A549 (cell line): ENCODE measurements at regions not wholly inside any gene's neighbourhood (a gene's known extent, or its start where the extent isn't known, plus 50 kb on each side); places are given as distances from the start of the nearest gene placed in this dataset.
A peak's percentile ranks its signal among the peaks of the same experiment; 100 is the strongest.

ENCODE experiments used
- ATAC-seq, 2 experiments: fragments of 200-7000 bp in 1 of 2; fragments of >200 bp in 1 of 2; cut with Nextera tagmentation in 1 of 2; cut with Tn5 transposase in 1 of 2; 3 replicates each; pipeline versions ENCODE4 v1.8.0 to v1.9.1; 2018 to 2020; ENCODE audit warnings: mild to moderate bottlenecking in 1 of 2, moderate library complexity in 1 of 2
- CTCF ChIA-PET: fragments of 300-600 bp; sonication (Branson Sonifier 250); formaldehyde crosslinking; extraction: SDS; loops from one replicate; lab custom pipeline; 2021; ENCODE audit warnings: antibody characterized with exemption, inconsistent platforms; lab: Yijun Ruan, JAX
- POLR2A ChIA-PET: fragments of 350-600 bp; formaldehyde crosslinking; extraction: SDS; loops from one replicate; lab custom pipeline; 2021; ENCODE audit warnings: antibody characterized with exemption, inconsistent platforms; lab: Yijun Ruan, JAX
- DNase-seq, 2 experiments: peaks; one replicate each; pipeline versions ENCODE4 v3.0.0 to v3.0.0-alpha.2; 2011 to 2016; ENCODE audit warnings: low read depth in 1 of 2, low spot score in 1 of 2
- FAIRE-seq: peaks from 2 replicates; lab custom pipeline; 2011; peaks lifted over from hg19 to GRCh38; lab: Jason Lieb, UNC
- H3K27ac ChIP-seq, 2 experiments: fragments of >200 bp; sonication (Bioruptor Twin); formaldehyde crosslinking; 3 replicates each; pipeline ENCODE4 v1.5.1; 2016 to 2017
- H3K4me1 ChIP-seq: fragments of >200 bp; sonication (Bioruptor Twin); formaldehyde crosslinking; 3 replicates; pipeline ENCODE4 v1.6.1; 2016
- H3K4me2 ChIP-seq: fragments of >200 bp; sonication (Bioruptor Twin); formaldehyde crosslinking; 3 replicates; pipeline ENCODE4 v1.6.1; 2016
- H3K4me3 ChIP-seq: fragments of >200 bp; sonication (Bioruptor Twin); formaldehyde crosslinking; 3 replicates; pipeline ENCODE4 v1.5.1; 2016
- H3K9me3 ChIP-seq: fragments of >200 bp; sonication (Bioruptor Twin); formaldehyde crosslinking; 3 replicates; pipeline ENCODE4 v1.6.1; 2016
- BHLHE40 ChIP-seq: IDR thresholded peaks from 2 replicates; pipeline ENCODE4 v1.6.1; 2012; ENCODE audit warnings: low read depth, low read length, inconsistent platforms
- CBX2 ChIP-seq: fragments of 200-600 bp; sonication (generic); IDR thresholded peaks from 2 replicates; pipeline ENCODE4 v1.6.1; 2016; ENCODE audit warnings: low read depth, mild to moderate bottlenecking, borderline replicate concordance
- CBX8 ChIP-seq: fragments of 200-600 bp; sonication (generic); IDR thresholded peaks from 2 replicates; pipeline ENCODE4 v1.6.1; 2016
- CHD2 ChIP-seq: fragments of 150-350 bp; IDR thresholded peaks from 2 replicates; pipeline ENCODE4 v1.6.1; 2014; ENCODE audit warnings: low read length; ENCODE audit not compliant: partially characterized antibody
- EP300 ChIP-seq, 2 experiments: fragments of >200 bp; sonication (Bioruptor Twin); formaldehyde crosslinking; IDR thresholded peaks; 2 replicates in 1 of 2; 3 replicates in 1 of 2; pipeline ENCODE4 v1.6.1; 2016 to 2017
- ESRRA ChIP-seq: fragments of 150-350 bp; IDR thresholded peaks from 2 replicates; pipeline ENCODE4 v1.6.1; 2014; ENCODE audit warnings: mild to moderate bottlenecking, low read length, borderline replicate concordance
- FOSB ChIP-seq: fragments of 250-450 bp; sonication (Bioruptor Pico); IDR thresholded peaks from 2 replicates; pipeline ENCODE4 v1.5.0; 2020; ENCODE audit warnings: mild to moderate bottlenecking, moderate library complexity
- FOSL2 ChIP-seq, 2 experiments: fragments of 450-650 bp in 1 of 2; fragments of >200 bp in 1 of 2; sonication (Bioruptor Twin) in 1 of 2; formaldehyde crosslinking; IDR thresholded peaks; 2 replicates each; pipeline versions ENCODE4 v1.5.0 to v1.6.1; 2016 to 2020; ENCODE audit warnings: mild to moderate bottlenecking in 1 of 2, moderate library complexity in 1 of 2
- GATA3 ChIP-seq: IDR thresholded peaks from 2 replicates; pipeline ENCODE4 v1.6.1; 2012; ENCODE audit warnings: borderline replicate concordance
- HEYL ChIP-seq: fragments of 250-450 bp; sonication (Bioruptor Pico); IDR thresholded peaks from 2 replicates; pipeline ENCODE4 v1.8.0; 2021; ENCODE audit warnings: mild to moderate bottlenecking, moderate library complexity
- HOXB5 ChIP-seq: fragments of 250-450 bp; sonication (Bioruptor Pico); IDR thresholded peaks from 2 replicates; pipeline ENCODE4 v1.5.0; 2020; ENCODE audit warnings: mild to moderate bottlenecking, moderate library complexity
- NFE2L2 ChIP-seq: fragments of 150-350 bp; conservative IDR thresholded peaks from 2 replicates; pipeline ENCODE4 v1.6.1; 2014; ENCODE audit warnings: low read length
- NPAS2 ChIP-seq: fragments of 250-450 bp; sonication (Bioruptor Pico); IDR thresholded peaks from 2 replicates; pipeline ENCODE4 v1.8.0; 2022; ENCODE audit warnings: mild to moderate bottlenecking, moderate library complexity, borderline replicate concordance
- PHF8 ChIP-seq: fragments of 200-600 bp; sonication (generic); IDR thresholded peaks from 2 replicates; pipeline ENCODE4 v1.6.1; 2016; ENCODE audit warnings: low read depth, mild to moderate bottlenecking, antibody characterized with exemption, moderate library complexity, borderline replicate concordance
- POLR2A ChIP-seq: IDR thresholded peaks from 2 replicates; pipeline ENCODE4 v1.6.1; 2012; ENCODE audit warnings: mild to moderate bottlenecking, low read length
- RFX5 ChIP-seq: fragments of 450-650 bp; IDR thresholded peaks from 2 replicates; pipeline ENCODE4 v1.7.1; 2014; ENCODE audit warnings: antibody characterized with exemption, mild to moderate bottlenecking, moderate library complexity
- RNF2 ChIP-seq: fragments of 200-600 bp; sonication (generic); IDR thresholded peaks from 2 replicates; pipeline ENCODE4 v1.6.1; 2016; ENCODE audit warnings: low read depth, mild to moderate bottlenecking, antibody characterized with exemption, moderate library complexity, borderline replicate concordance
- SMC3 ChIP-seq: fragments of >200 bp; sonication (Bioruptor Twin); formaldehyde crosslinking; IDR thresholded peaks from 3 replicates; pipeline ENCODE4 v1.6.1; 2018; ENCODE audit warnings: inconsistent platforms
- SREBF2 ChIP-seq: fragments of 450-650 bp; IDR thresholded peaks from 2 replicates; pipeline ENCODE4 v1.6.1; 2014; ENCODE audit warnings: mild to moderate bottlenecking, moderate library complexity
- TFCP2L1 ChIP-seq: fragments of 250-450 bp; sonication (Bioruptor Pico); IDR thresholded peaks from 2 replicates; pipeline ENCODE4 v1.5.0; 2021; ENCODE audit warnings: mild to moderate bottlenecking
- TP53 ChIP-seq: fragments of 250-450 bp; sonication (Bioruptor Pico); IDR thresholded peaks from 2 replicates; pipeline ENCODE4 v1.5.0; 2021; ENCODE audit warnings: mild to moderate bottlenecking, moderate library complexity
- ZNF302 ChIP-seq: fragments of 250-450 bp; sonication (Bioruptor Pico); IDR thresholded peaks from 2 replicates; pipeline ENCODE4 v1.9.0; 2021; ENCODE audit warnings: inconsistent platforms, mild to moderate bottlenecking, moderate library complexity
- ZSCAN20 ChIP-seq: fragments of 250-450 bp; sonication (Bioruptor Pico); IDR thresholded peaks from 2 replicates; pipeline ENCODE4 v1.8.0; 2022; ENCODE audit warnings: mild to moderate bottlenecking, moderate library complexity
- WGBS: methylation state at CpG from one replicate; pipeline ENCODE4 v1.1.6; 2017; ENCODE audit errors: missing lambda C conversion rate; 5-methylcytosine and 5-hydroxymethylcytosine counted together
- TF ChIP-seq, protein P1 (sequence below): fragments of >200 bp; sonication (Bioruptor Twin); formaldehyde crosslinking; IDR thresholded peaks from 3 replicates; pipeline ENCODE4 v1.5.1; 2016
- TF ChIP-seq, protein P2 (sequence below): IDR thresholded peaks from 2 replicates; pipeline ENCODE4 v1.6.1; 2012
- TF ChIP-seq, protein P3 (sequence below): fragments of 200-600 bp; sonication (generic); IDR thresholded peaks from 2 replicates; pipeline ENCODE4 v1.6.1; 2016; ENCODE audit warnings: antibody characterized with exemption, mild to moderate bottlenecking, moderate library complexity
- TF ChIP-seq, protein P4 (sequence below): fragments of 250-450 bp; sonication (Bioruptor Pico); IDR thresholded peaks from 2 replicates; pipeline ENCODE4 v1.5.0; 2020; ENCODE audit warnings: low read depth, mild to moderate bottlenecking, moderate library complexity
- TF ChIP-seq, protein P5 (sequence below): fragments of 450-650 bp; IDR thresholded peaks from 2 replicates; pipeline ENCODE4 v1.6.1; 2014; ENCODE audit warnings: antibody characterized with exemption

DNA sequence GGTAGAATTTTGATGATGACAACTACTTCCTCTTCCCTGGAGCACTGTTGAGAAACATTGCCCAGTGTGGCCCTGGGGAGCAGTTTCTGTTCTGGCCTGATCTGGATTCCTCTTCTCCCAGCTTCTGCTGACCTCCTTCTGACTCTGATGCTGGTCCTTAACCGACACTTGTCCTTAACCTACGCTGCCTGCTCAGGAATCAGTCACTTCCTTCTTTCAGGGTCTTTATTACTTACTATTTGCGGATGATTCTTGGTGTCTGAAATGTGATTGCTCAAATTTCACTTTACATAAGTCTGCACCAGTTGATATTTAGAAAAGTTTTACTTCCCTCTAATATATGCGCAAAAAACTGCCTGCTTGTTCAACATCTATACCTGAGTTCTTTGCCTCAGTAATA, 164.1 kb downstream of the PTEN start:
- POLR2A ChIA-PET = no interaction called here
- no peak for ATAC-seq

DNA sequence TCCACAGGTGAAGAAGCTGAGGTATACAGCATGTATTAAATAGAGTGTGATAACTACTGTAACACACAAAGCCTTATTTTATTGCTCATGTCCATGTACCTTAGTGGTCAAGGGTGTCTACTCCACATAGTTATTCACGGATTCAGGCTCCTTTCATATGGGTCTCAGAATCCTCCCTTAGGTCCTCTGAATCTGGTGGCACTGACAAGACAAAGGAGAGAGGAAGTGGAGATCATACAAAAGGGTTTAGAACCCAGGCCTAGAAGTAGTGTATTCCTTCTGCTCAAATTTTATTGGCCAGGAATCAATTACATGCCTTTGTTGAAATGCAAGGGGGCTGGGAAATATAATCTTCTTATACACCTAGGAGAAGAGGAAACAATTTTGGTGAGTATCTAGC, 164.6 kb downstream of the PTEN start:
- Histone ChIP-seq H3K4me1 (peaks cover 8% of the 10 kb centered on the region; the same call in 1 of the 3 replicates), H3K9me3 (no peaks in the 10 kb centered on the region), H3K4me3 (no peak overlapping the region), H3K27ac (no peak overlapping the region), H3K4me2 (peak overlapping the region; percentile 28; the same call in 1 of the 3 replicates)
- FAIRE-seq (no peak), ATAC-seq (no peak), DNase-seq (no peak)
- ChIA-PET POLR2A (no interaction called here), CTCF (no interaction called here)
- WGBS = 85% methylated on average over 1 of the region's 1 CpG
- TF ChIP-seq, protein P1, sequence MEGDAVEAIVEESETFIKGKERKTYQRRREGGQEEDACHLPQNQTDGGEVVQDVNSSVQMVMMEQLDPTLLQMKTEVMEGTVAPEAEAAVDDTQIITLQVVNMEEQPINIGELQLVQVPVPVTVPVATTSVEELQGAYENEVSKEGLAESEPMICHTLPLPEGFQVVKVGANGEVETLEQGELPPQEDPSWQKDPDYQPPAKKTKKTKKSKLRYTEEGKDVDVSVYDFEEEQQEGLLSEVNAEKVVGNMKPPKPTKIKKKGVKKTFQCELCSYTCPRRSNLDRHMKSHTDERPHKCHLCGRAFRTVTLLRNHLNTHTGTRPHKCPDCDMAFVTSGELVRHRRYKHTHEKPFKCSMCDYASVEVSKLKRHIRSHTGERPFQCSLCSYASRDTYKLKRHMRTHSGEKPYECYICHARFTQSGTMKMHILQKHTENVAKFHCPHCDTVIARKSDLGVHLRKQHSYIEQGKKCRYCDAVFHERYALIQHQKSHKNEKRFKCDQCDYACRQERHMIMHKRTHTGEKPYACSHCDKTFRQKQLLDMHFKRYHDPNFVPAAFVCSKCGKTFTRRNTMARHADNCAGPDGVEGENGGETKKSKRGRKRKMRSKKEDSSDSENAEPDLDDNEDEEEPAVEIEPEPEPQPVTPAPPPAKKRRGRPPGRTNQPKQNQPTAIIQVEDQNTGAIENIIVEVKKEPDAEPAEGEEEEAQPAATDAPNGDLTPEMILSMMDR = no peak
- TF ChIP-seq SREBF2 (no peak), PHF8 (no peak), CBX8 (no peak), FOSL2 (IDR thresholded peaks at IDR 0.05) (no peak), FOSL2 (CRISPR knock-in tag; IDR thresholded peaks at IDR 0.05) (no peak), HEYL (no peak), RFX5 (no peak), NFE2L2 (no peak), HOXB5 (no peak), BHLHE40 (no peak), RNF2 (no peak), CHD2 (no peak), ESRRA (no peak), TP53 (no peak), NPAS2 (no peak), SMC3 (no peak), POLR2A (no peak)
- TF ChIP-seq, protein P2, sequence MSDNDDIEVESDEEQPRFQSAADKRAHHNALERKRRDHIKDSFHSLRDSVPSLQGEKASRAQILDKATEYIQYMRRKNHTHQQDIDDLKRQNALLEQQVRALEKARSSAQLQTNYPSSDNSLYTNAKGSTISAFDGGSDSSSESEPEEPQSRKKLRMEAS = no peak
- TF ChIP-seq, protein P3, sequence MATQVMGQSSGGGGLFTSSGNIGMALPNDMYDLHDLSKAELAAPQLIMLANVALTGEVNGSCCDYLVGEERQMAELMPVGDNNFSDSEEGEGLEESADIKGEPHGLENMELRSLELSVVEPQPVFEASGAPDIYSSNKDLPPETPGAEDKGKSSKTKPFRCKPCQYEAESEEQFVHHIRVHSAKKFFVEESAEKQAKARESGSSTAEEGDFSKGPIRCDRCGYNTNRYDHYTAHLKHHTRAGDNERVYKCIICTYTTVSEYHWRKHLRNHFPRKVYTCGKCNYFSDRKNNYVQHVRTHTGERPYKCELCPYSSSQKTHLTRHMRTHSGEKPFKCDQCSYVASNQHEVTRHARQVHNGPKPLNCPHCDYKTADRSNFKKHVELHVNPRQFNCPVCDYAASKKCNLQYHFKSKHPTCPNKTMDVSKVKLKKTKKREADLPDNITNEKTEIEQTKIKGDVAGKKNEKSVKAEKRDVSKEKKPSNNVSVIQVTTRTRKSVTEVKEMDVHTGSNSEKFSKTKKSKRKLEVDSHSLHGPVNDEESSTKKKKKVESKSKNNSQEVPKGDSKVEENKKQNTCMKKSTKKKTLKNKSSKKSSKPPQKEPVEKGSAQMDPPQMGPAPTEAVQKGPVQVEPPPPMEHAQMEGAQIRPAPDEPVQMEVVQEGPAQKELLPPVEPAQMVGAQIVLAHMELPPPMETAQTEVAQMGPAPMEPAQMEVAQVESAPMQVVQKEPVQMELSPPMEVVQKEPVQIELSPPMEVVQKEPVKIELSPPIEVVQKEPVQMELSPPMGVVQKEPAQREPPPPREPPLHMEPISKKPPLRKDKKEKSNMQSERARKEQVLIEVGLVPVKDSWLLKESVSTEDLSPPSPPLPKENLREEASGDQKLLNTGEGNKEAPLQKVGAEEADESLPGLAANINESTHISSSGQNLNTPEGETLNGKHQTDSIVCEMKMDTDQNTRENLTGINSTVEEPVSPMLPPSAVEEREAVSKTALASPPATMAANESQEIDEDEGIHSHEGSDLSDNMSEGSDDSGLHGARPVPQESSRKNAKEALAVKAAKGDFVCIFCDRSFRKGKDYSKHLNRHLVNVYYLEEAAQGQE = no peak

More for the DNA sequence above, 164.1 kb downstream of the PTEN start:
- no peaks in the 10 kb centered on the region for H3K9me3 ChIP-seq
- no peak overlapping the region for H3K27ac ChIP-seq
- CTCF ChIA-PET = no interaction called here
- H3K4me2 ChIP-seq = no peak overlapping the region
- no peak overlapping the region for H3K4me3 ChIP-seq
- H3K4me1 ChIP-seq = peaks cover 8% of the 10 kb centered on the region; the same call in 1 of the 3 replicates
- 86% methylated on average over 4 of the region's 4 CpGs for WGBS
- DNase-seq (no peak), FAIRE-seq (no peak)
- TF ChIP-seq GATA3 (no peak), FOSB (CRISPR knock-in tag) (no peak), EP300 (IDR thresholded peaks at IDR 0.05) (no peak), ZNF302 (CRISPR knock-in tag) (no peak), CBX2 (no peak), CBX8 (no peak), TFCP2L1 (CRISPR knock-in tag) (no peak), RNF2 (no peak), ZSCAN20 (CRISPR knock-in tag) (no peak)
- TF ChIP-seq, protein P2 = no peak
- TF ChIP-seq, protein P4, sequence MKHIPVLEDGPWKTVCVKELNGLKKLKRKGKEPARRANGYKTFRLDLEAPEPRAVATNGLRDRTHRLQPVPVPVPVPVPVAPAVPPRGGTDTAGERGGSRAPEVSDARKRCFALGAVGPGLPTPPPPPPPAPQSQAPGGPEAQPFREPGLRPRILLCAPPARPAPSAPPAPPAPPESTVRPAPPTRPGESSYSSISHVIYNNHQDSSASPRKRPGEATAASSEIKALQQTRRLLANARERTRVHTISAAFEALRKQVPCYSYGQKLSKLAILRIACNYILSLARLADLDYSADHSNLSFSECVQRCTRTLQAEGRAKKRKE (CRISPR knock-in tag) = no peak
- TF ChIP-seq, protein P5, sequence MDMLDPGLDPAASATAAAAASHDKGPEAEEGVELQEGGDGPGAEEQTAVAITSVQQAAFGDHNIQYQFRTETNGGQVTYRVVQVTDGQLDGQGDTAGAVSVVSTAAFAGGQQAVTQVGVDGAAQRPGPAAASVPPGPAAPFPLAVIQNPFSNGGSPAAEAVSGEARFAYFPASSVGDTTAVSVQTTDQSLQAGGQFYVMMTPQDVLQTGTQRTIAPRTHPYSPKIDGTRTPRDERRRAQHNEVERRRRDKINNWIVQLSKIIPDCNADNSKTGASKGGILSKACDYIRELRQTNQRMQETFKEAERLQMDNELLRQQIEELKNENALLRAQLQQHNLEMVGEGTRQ = no peak
- TF ChIP-seq, protein P1 = no peak
